ENCODE measurements at regions not wholly inside any gene's neighbourhood (a gene's known extent, or its start where the extent isn't known, plus 50 kb on each side); places are given as distances from the start of the nearest gene placed in this dataset.

DNA sequence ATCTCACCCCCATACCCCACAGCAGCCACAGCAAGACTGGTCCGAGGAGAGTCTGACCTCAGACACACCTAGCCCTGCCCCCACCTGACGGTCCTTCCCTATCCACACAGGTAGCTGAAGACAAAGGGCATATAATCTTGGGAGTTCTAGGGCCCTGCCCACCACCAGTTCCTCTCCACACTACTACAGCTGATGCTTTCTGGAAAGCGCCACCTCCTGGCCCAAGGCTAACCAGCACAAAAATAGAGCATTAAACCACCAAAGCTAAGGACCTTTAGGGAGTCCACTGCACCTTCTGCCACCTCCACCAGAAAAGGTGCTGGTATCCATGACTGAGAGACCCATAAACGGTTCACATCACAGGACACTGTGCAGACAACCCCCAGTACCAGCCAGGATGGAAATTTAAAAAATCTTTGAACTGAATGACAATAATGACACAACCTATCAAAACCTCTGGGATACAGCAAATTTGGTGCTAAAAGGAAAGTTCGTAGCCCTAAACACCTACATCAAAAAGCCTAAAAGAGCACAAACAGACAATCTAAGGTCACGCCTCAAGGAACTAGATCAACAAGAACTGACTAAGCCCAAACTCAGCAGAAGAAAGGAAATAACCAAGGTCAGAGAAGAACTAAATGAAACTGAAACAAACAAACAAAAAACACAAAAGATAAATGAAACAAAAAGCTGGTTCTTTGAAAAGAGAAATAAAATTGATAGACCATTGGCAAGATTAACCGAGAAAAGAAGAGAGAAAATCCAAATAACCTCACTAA is 122.1 kb upstream of the TPRG1 start:
- no peak for DNase-seq

DNA sequence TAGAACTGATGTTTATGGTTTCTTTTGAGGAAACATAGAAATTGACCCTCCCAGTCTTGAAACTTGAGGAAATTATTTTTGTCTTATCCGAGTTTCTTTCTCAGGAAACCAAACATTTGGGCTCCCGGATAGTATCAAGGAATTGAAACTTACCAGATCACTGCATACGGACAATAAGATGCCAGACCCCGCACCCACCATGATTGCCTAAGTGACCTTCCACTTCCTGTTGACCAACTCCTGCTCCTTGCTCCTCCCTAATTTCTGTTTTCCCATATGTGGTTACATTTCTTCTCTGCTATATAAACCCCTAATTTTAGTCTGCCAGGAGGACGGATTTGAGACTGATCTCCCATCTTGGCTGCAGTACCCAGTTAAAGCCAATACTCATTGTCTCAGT is 118.4 kb upstream of the TPRG1 start:
- no peak for DNase-seq

- no peak for DNase-seq
These were observed 115.0 kb upstream of the TPRG1 start for GRCh38 chr3:189056646-189057335.

DNA sequence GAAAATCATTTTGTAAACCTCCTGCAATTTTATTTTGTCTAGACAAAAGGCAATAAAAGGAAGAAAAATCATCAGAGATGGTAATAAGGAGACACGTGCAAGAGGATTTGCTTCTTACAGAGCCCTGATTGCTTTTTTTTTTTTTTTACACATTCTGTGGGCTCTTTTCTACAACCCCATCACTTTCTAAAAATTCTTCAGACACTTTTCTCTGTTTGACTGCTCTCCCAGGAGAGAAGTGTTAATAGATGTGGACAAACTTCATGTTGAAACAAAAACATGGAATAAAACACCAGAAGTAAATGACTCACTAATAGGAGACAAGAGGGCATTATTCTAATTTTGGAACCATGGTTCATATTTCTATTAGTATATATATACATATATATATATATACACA is 114.4 kb upstream of the TPRG1 start:
- no peak for DNase-seq

DNA sequence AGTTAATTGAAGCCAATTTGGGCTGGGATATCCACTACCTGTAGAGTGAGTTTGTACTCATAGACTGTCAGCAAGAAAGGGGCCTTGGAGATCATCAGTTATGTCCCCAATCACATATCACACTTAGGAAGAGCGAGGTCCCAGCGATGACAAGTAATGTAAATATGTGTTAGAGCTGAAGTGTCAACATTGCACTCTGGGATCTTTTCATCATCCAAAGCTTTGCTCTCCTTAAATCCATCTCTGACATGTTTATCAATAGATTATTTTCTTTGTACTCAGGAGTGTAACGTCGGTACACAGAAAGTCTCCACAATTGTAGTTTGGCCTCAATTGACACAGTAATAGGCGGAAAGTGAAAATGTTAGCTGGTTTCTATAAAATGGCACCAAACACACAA is 113.7 kb upstream of the TPRG1 start:
- DNase-seq = no peak

- DNase-seq = no peak
These were observed 100.8 kb upstream of the TPRG1 start for GRCh38 chr3:189070965-189071364.

- no peak for DNase-seq
These were observed 100.3 kb upstream of the TPRG1 start for GRCh38 chr3:189071446-189071845.

DNA sequence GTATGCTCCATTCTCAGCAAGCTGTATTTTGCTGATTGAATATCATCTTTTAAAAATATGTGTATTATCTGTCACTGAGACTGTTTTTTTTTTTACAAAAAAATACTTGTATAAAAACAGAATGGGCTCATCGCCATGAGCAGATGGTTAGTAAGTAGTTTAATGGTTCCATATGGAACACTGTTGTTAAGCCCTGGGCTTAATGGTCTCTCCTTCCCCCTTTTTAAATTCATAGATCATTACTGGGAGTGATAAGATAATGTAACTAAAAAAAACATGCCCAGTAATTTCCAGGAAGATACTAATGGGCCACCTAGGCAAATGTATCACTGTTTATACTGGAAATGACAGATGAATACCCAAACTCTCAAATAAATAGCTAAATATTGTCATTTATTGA is 95.3 kb upstream of the TPRG1 start:
- DNase-seq = no peak

DNA sequence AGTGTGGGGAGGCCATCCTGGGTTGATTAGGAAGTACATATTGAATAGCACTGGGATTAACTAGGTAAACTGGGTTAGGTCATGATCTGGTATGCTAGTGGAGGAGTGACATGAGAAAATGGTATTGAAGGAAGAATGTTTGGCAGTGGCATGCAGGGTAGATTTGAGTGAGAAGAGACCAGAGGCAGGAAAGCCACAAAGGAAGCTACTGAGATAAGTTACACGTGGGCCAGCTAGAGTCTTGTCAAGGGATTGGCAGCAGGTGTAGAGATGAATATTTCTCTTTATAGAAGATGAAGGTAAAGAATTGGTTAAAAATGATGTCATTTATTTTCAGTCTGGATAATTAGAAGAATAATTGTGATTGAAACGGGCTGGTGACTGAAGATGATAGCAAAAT is 91.0 kb upstream of the TPRG1 start:
- no peak for DNase-seq

GRCh38 chr3:189082666-189083427 is 88.9 kb upstream of the TPRG1 start:
- DNase-seq = no peak

- no peak for DNase-seq
These were observed 87.2 kb upstream of the TPRG1 start for GRCh38 chr3:189084620-189085019.

DNA sequence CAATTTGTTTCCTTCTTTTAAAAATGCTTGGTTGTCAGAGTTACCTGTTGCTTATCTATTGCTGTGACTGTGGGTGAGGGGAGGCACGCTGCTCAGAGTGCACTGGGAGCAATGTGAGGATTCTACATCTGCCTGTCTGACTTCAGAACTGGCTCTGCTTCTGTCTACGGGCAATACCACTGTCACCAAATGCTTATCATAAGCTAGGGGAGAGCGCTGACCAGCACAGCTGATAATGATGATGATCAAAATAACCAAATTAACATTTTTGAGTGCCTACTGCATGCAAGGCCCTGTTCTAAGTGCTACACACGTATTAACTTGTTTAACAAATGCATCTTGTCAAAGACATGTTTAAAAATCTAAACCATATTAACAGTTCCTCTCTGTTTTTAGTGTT is 79.2 kb upstream of the TPRG1 start:
- no peak for DNase-seq

DNA sequence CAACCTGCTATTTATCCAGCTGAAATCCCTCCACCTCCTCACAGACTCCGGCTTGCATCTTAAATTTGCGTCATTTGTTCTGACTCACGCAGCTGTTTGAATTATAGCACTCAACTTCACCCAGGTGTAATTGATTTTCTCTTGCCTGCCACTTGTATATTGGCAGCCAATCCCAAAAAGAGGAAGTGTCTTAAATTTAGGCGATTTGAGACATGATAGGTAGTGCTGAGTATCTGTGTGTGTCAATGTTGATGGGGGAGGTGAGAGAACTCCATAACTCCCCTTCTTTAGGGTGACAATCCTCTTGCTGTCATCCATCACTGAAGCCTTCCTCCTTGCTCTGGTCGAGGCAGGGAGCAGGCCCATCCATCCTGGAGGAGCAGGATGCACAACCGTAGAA is 77.2 kb upstream of the TPRG1 start:
- peak in 1 of 2 experiments; percentile 43 for DNase-seq

DNA sequence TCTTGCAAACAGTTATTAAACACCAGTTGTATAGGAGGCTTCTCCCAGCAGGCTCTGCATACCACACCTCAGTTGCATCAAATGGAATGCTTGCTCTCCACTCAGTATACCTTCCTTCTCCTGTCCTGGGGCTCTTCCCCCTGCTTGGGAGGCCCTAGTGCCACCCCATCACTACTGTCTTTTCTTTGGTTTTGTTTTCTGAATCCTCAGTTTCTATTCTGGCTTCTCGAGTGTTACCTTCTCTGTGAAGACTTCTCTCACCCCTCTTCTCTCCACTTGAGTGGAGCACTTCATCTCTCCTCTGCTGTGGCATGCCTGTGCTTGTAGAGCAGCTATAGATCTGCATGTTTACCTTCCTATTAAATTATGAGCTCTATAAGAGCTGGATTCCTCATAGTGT is 75.7 kb upstream of the TPRG1 start:
- DNase-seq = peak; percentile 19 to 28

DNA sequence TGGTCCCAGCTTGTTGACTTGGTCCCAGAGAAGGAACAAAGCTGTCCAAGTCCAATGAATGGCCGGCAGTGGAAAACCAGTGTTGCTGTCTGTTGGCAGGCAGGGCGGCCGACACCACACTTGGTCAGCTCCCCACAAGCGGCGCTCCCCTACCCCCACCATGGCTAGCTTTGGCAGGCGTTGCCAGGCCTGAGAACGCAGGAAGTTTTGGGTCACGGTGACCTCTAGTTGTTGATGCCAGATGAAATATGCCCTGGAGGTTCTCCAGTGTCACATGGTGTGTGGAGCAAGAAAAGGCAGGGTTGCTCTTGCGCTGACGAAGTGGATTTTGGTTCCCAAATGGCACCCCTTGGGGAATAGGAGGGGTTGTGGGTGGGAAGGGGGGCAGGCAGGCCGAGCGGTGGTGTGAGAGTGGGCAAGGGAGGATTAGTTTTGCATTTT is 72.7 kb upstream of the TPRG1 start:
- no peak for DNase-seq

GRCh38 chr3:189099505-189100290 is 72.1 kb upstream of the TPRG1 start:
- DNase-seq = no peak

DNA sequence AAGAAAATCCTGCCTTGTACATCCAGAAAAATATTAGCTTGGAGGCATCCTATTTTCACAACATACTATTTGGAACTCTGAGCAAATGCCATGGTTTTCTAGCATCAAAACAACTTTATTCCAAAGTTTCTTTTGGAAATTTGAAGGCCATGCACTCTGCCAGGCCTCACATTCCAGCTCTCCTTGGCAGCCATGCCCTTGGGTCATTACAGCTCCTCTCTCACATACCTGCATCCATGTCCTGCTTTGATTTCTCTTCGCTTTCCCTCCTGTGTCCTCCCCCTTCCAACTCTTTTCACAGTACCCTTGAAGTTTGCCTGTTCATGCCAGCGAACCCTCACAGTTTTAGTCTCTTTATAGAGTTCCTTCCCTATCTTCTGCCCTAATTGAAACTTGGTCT is 70.9 kb upstream of the TPRG1 start:
- no peak for DNase-seq

DNA sequence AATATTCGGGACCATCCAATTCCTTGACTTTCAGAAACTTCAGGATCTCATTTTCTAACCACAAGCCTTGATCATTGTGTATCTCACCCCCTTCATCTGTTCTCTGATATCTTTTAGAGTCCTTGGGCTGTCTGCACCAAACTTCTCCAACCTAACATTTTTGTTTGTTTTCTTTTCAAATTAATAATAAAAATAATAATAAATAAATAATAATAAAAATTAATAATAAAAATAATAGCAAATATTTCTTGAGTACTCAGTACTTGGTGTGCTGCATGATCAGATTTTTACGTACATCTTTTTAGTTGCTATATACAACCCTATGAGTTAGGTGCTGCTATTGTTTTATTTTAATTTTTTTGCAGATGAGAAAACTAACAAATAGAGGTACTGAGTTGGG is 70.2 kb upstream of the TPRG1 start:
- no peak for DNase-seq

- DNase-seq = no peak
These were observed 68.6 kb upstream of the TPRG1 start for GRCh38 chr3:189103208-189103607.

DNA sequence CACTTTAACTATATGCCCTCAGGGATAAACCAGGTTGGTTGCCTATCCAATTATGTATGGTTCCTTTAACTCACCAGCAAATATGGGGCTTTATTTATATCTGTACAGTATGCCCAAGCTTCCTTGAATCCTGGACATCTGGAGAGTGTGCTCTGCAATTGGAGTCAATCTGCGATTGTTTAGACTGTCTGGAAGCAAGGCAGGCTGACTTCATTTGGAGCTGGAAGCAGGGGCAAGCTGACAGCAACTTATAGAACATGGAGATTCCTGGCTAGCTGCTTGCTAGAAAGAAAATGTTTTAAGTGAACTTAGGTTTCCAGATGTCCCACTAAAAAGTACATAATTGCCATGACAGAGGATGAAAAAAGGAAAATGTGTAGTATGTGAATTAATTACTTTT is 63.7 kb upstream of the TPRG1 start:
- DNase-seq = no peak

GRCh38 chr3:189108735-189109134 is 63.0 kb upstream of the TPRG1 start:
- DNase-seq = no peak

GRCh38 chr3:189109145-189109544 is 62.6 kb upstream of the TPRG1 start:
- DNase-seq = no peak

DNA sequence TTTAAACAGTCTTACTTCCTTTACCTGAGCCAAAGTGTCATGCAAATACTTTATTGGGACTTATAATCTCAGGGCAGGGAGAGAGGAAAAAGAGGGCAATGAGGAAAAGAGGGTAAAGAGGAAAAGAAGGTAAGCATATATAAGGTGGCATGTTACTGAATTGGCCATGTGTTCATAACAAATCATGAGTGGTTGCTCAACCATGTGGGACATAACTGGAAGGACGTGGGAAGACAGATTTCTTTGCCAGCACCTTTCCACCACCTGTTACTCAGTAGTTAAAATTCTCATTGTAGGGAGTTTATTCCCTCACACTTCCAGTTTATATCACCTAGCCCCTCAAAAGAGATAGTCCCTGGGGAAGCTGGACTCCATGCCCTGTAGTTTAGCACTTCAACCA is 54.7 kb upstream of the TPRG1 start:
- DNase-seq = no peak

Measured in NCI-H187 (cell line).